GM21528 (cell line): ENCODE measurements at regions not wholly inside any gene's neighbourhood (a gene's known extent, or its start where the extent isn't known, plus 50 kb on each side); places are given as distances from the start of the nearest gene placed in this dataset.
"Not testable (repeated sequence)": the region's sequence is repeated elsewhere in the genome, so short reads cannot be mapped to it uniquely, and the experiment has no call there.

Experiments used
- ATAC-seq: cut with Tn5 transposase; IDR thresholded peaks from one replicate; pipeline ENCODE4 v1.9.1; 2021; ENCODE audit warnings: mild to moderate bottlenecking, moderate library complexity; ENCODE audit not compliant: unreplicated experiment, low FRiP score

- ATAC-seq = no peak
Observed at GRCh38 chr20:53873230-53873604, 197.2 kb downstream of the BCAS1 start.

GRCh38 chr20:53872561-53873229 is 197.7 kb downstream of the BCAS1 start:
- peak; percentile 48 for ATAC-seq

- ATAC-seq = no peak
Observed at GRCh38 chr20:53872081-53872541, 198.3 kb downstream of the BCAS1 start.

GRCh38 chr20:53871541-53871940 is 198.9 kb downstream of the BCAS1 start:
- ATAC-seq = no peak

- no peak for ATAC-seq
Observed at GRCh38 chr20:53870426-53871315, 199.7 kb downstream of the BCAS1 start.

- ATAC-seq = peak; percentile 53
Observed at GRCh38 chr20:53869466-53870258, 200.7 kb downstream of the BCAS1 start.

- ATAC-seq = no peak
Observed at GRCh38 chr20:53867741-53868351, 202.5 kb downstream of the BCAS1 start.

- peak; percentile 48 for ATAC-seq
Observed at GRCh38 chr20:53866794-53867740, 203.3 kb downstream of the BCAS1 start.

GRCh38 chr20:53865901-53866793 is 204.2 kb downstream of the BCAS1 start:
- ATAC-seq = no peak

GRCh38 chr20:53864765-53865683 is 205.4 kb downstream of the BCAS1 start:
- not testable (repeated sequence) for ATAC-seq

- ATAC-seq = not testable (repeated sequence)
Observed at GRCh38 chr20:53863923-53864641, 206.3 kb downstream of the BCAS1 start.

- ATAC-seq = not testable (repeated sequence)
Observed at GRCh38 chr20:53863535-53863922, 206.9 kb downstream of the BCAS1 start.

- ATAC-seq = not testable (repeated sequence)
Observed at GRCh38 chr20:53863039-53863438, 207.4 kb downstream of the BCAS1 start.

GRCh38 chr20:53862490-53862889 is 207.9 kb downstream of the BCAS1 start:
- ATAC-seq = not testable (repeated sequence)

GRCh38 chr20:53862136-53862397 is 208.3 kb downstream of the BCAS1 start:
- not testable (repeated sequence) for ATAC-seq

- ATAC-seq = no peak
Observed at GRCh38 chr20:53859684-53860083, 210.7 kb downstream of the BCAS1 start.

GRCh38 chr20:53859009-53859408 is 211.4 kb downstream of the BCAS1 start:
- not testable (repeated sequence) for ATAC-seq
